ENCODE measurements at regions not wholly inside any gene's neighbourhood (a gene's known extent, or its start where the extent isn't known, plus 50 kb on each side); places are given as distances from the start of the nearest gene placed in this dataset.

- Histone ChIP-seq H2AFZ (ENCODE audit: low read depth, low read length, severe bottlenecking) (no peak overlapping the region), H3K9ac (ENCODE audit: low read length) (no peak overlapping the region), H4K20me1 (ENCODE audit: low read depth, low read length) (no peaks in the 10 kb centered on the region), H3K27me3 (ENCODE audit: low read length) (no peaks in the 10 kb centered on the region), H3K9me2 (replicated peaks; ENCODE audit: insufficient read depth, low read length) (no peaks in the 10 kb centered on the region), H3K36me3 (ENCODE audit: low read length) (no peaks in the 10 kb centered on the region), H3K27ac (ENCODE audit: low read depth, low read length) (no peak overlapping the region), H3F3A (ENCODE audit: insufficient read depth) (no peaks in the 10 kb centered on the region), H3K9me3 (ENCODE audit: insufficient read depth, low read length) (no peaks in the 10 kb centered on the region), H3K79me2 (ENCODE audit: insufficient read depth, low read length) (no peaks in the 10 kb centered on the region), H3K4me2 (ENCODE audit: low read depth, low read length, poor library complexity, severe bottlenecking) (no peak overlapping the region), H3K4me3 (ENCODE audit: insufficient read depth, low read length, poor library complexity, severe bottlenecking) (no peak overlapping the region)
- TF ChIP-seq EZH2phosphoT487 (conservative IDR thresholded peaks at IDR 0.05; ENCODE audit: low read length): no peak
- TF ChIP-seq, protein P1, sequence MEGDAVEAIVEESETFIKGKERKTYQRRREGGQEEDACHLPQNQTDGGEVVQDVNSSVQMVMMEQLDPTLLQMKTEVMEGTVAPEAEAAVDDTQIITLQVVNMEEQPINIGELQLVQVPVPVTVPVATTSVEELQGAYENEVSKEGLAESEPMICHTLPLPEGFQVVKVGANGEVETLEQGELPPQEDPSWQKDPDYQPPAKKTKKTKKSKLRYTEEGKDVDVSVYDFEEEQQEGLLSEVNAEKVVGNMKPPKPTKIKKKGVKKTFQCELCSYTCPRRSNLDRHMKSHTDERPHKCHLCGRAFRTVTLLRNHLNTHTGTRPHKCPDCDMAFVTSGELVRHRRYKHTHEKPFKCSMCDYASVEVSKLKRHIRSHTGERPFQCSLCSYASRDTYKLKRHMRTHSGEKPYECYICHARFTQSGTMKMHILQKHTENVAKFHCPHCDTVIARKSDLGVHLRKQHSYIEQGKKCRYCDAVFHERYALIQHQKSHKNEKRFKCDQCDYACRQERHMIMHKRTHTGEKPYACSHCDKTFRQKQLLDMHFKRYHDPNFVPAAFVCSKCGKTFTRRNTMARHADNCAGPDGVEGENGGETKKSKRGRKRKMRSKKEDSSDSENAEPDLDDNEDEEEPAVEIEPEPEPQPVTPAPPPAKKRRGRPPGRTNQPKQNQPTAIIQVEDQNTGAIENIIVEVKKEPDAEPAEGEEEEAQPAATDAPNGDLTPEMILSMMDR (IDR thresholded peaks at IDR 0.05; ENCODE audit: insufficient read depth, low read length, poor library complexity, severe bottlenecking): no peak
Measured at GRCh38 chr2:38450509-38450908, 73.4 kb upstream of the ATL2 start.

GRCh38 chr2:38448692-38449410 lies 71.8 kb upstream of the ATL2 start:
- H3K9me2 ChIP-seq (replicated peaks; ENCODE audit: insufficient read depth, low read length): no peaks in the 10 kb centered on the region
- TF ChIP-seq, protein P1 (IDR thresholded peaks at IDR 0.05; ENCODE audit: insufficient read depth, low read length, poor library complexity, severe bottlenecking): no peak
- no peak for TF ChIP-seq EZH2phosphoT487 (conservative IDR thresholded peaks at IDR 0.05; ENCODE audit: low read length)
- no peaks in the 10 kb centered on the region for H3K9me3 ChIP-seq (ENCODE audit: insufficient read depth, low read length)
- H3F3A ChIP-seq (ENCODE audit: insufficient read depth): no peaks in the 10 kb centered on the region
- H3K36me3 ChIP-seq (ENCODE audit: low read length): no peaks in the 10 kb centered on the region
- H3K9ac ChIP-seq (ENCODE audit: low read length): no peak overlapping the region
- no peaks in the 10 kb centered on the region for H3K27me3 ChIP-seq (ENCODE audit: low read length)
- H3K79me2 ChIP-seq (ENCODE audit: insufficient read depth, low read length): no peaks in the 10 kb centered on the region
- no peak overlapping the region for H2AFZ ChIP-seq (ENCODE audit: low read depth, low read length, severe bottlenecking)
- H3K4me2 ChIP-seq (ENCODE audit: low read depth, low read length, poor library complexity, severe bottlenecking): no peak overlapping the region
- H3K4me3 ChIP-seq (ENCODE audit: insufficient read depth, low read length, poor library complexity, severe bottlenecking): no peak overlapping the region
- no peak overlapping the region for H3K27ac ChIP-seq (ENCODE audit: low read depth, low read length)
- H4K20me1 ChIP-seq (ENCODE audit: low read depth, low read length): no peaks in the 10 kb centered on the region

DNA sequence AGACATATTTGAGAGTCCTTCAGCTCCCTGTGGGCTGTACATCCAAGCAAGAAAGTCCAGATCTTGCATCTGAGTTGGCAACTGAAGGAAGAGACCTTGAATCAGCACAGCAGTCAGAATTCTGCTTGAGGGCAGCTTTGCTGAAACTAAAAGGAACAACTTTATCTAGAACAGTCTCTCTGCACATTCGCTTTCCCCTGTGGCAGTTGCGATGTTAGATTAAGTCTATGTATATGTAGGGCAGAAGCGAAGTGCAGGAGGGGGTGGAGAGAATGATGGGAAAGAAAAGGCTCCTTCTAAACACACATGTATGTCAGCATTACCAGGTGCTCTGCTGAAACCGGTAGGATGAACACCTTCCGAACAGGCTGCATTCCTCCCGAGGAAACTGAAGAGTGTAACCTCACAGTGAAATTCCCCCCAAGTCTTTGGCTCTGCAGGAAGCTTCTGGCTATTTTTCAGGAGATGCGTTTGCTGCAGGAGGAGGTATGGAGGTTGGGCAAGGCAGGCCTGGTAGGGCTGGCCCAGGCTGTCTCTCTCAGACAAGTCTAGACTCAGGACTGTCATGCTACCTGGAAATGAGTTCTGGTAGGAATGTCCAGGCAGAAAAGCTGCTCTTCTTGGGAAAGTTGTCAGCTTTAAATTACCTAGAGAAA lies 70.0 kb upstream of the ATL2 start:
- H3K27ac ChIP-seq (ENCODE audit: low read depth, low read length): no peak overlapping the region
- no peaks in the 10 kb centered on the region for H3K79me2 ChIP-seq (ENCODE audit: insufficient read depth, low read length)
- H4K20me1 ChIP-seq (ENCODE audit: low read depth, low read length): no peaks in the 10 kb centered on the region
- H2AFZ ChIP-seq (ENCODE audit: low read depth, low read length, severe bottlenecking): no peak overlapping the region
- H3K9me3 ChIP-seq (ENCODE audit: insufficient read depth, low read length): no peaks in the 10 kb centered on the region
- TF ChIP-seq, protein P1 (IDR thresholded peaks at IDR 0.05; ENCODE audit: insufficient read depth, low read length, poor library complexity, severe bottlenecking): no peak
- TF ChIP-seq EZH2phosphoT487 (conservative IDR thresholded peaks at IDR 0.05; ENCODE audit: low read length): no peak
- H3K9ac ChIP-seq (ENCODE audit: low read length): no peak overlapping the region
- H3F3A ChIP-seq (ENCODE audit: insufficient read depth): no peaks in the 10 kb centered on the region
- no peaks in the 10 kb centered on the region for H3K36me3 ChIP-seq (ENCODE audit: low read length)
- H3K4me2 ChIP-seq (ENCODE audit: low read depth, low read length, poor library complexity, severe bottlenecking): no peak overlapping the region
- no peaks in the 10 kb centered on the region for H3K27me3 ChIP-seq (ENCODE audit: low read length)
- H3K9me2 ChIP-seq (replicated peaks; ENCODE audit: insufficient read depth, low read length): no peaks in the 10 kb centered on the region
- no peak overlapping the region for H3K4me3 ChIP-seq (ENCODE audit: insufficient read depth, low read length, poor library complexity, severe bottlenecking)

Data from SU-DHL-6 (cell line).